Thoracic aorta (tissue), 2 donors: ENCODE measurements at regions not wholly inside any gene's neighbourhood (a gene's known extent, or its start where the extent isn't known, plus 50 kb on each side); places are given as distances from the start of the nearest gene placed in this dataset.

Experiments
- ATAC-seq: fragments of 150-250 bp; one replicate; pipeline ENCODE4 v1.8.0; 2017; ENCODE audit warnings: low read depth; ENCODE audit not compliant: insufficient number of reproducible peaks, low FRiP score
- DNase-seq: peaks from one replicate; pipeline ENCODE4 v3.0.0-alpha.2; 2020; ENCODE audit warnings: low spot score
- H3K27ac ChIP-seq, 2 donors: fragments of 200-600 bp; sonication (generic); 1 replicate in 1 of 2; 2 replicates in 1 of 2; pipeline ENCODE4 v1.5.1; 2016; ENCODE audit warnings: mild to moderate bottlenecking in 2 of 2, moderate library complexity in 2 of 2
- H3K27me3 ChIP-seq: fragments of 200-600 bp; sonication (generic); replicated peaks from 2 replicates; pipeline ENCODE4 v1.6.0; 2016; ENCODE audit warnings: mild to moderate bottlenecking; ENCODE audit not compliant: insufficient read depth
- H3K36me3 ChIP-seq: fragments of 200-600 bp; sonication (generic); one replicate; pipeline ENCODE4 v1.5.1; 2016
- H3K4me1 ChIP-seq, 2 donors: fragments of 200-600 bp; sonication (generic); 1 replicate in 1 of 2; 2 replicates in 1 of 2; pipeline versions ENCODE4 v1.5.1 to v1.6.0; 2016; ENCODE audit warnings: low read depth in 2 of 2, mild to moderate bottlenecking in 1 of 2; ENCODE audit not compliant: control insufficient read depth in 1 of 2
- H3K4me3 ChIP-seq: fragments of 200-600 bp; sonication (generic); 2 replicates; pipeline ENCODE4 v1.5.1; 2016; ENCODE audit warnings: mild to moderate bottlenecking
- H3K9me3 ChIP-seq: fragments of 200-600 bp; sonication (generic); 2 replicates; pipeline ENCODE4 v1.5.1; 2016
- CTCF ChIP-seq: fragments of 200-600 bp; sonication (generic); IDR thresholded peaks from one replicate; pipeline ENCODE4 v1.5.1; 2019; ENCODE audit warnings: antibody characterized with exemption

GRCh38 chr16:59743504-59743903 is 1009.4 kb upstream of the GOT2 start:
- no peak overlapping the region for H3K4me3 ChIP-seq
- TF ChIP-seq CTCF, result no peak
- no peak for DNase-seq

GRCh38 chr16:59740858-59741257 is 1006.7 kb upstream of the GOT2 start:
- no peak for TF ChIP-seq CTCF
- Histone ChIP-seq H3K27me3 (no peaks in the 10 kb centered on the region), H3K27ac (no peak overlapping the region), H3K4me3 (no peak overlapping the region), H3K9me3 (no peaks in the 10 kb centered on the region), H3K36me3 (no peaks in the 10 kb centered on the region), H3K4me1 (no peaks in the 10 kb centered on the region)
- DNase-seq (no peak), ATAC-seq (no peak)

More at GRCh38 chr16:59743504-59743903, 1009.4 kb upstream of the GOT2 start:
- no peak for ATAC-seq
- Histone ChIP-seq H3K36me3 (no peaks in the 10 kb centered on the region), H3K27ac (no peak overlapping the region), H3K27me3 (no peaks in the 10 kb centered on the region), H3K4me1 (no peaks in the 10 kb centered on the region), H3K9me3 (no peaks in the 10 kb centered on the region)

GRCh38 chr16:59737274-59737673 is 1003.2 kb upstream of the GOT2 start:
- H3K4me3 ChIP-seq, result no peak overlapping the region
- no peak for DNase-seq
- no peak for ATAC-seq
- no peaks in the 10 kb centered on the region for H3K4me1 ChIP-seq
- no peak for TF ChIP-seq CTCF
- no peak overlapping the region for H3K27ac ChIP-seq
- H3K9me3 ChIP-seq, result no peaks in the 10 kb centered on the region
- no peaks in the 10 kb centered on the region for H3K36me3 ChIP-seq
- no peaks in the 10 kb centered on the region for H3K27me3 ChIP-seq

- Histone ChIP-seq H3K27ac (no peak overlapping the region), H3K27me3 (no peaks in the 10 kb centered on the region), H3K4me3 (no peak overlapping the region), H3K36me3 (no peaks in the 10 kb centered on the region), H3K4me1 (no peaks in the 10 kb centered on the region), H3K9me3 (no peaks in the 10 kb centered on the region)
- DNase-seq (no peak), ATAC-seq (no peak)
- TF ChIP-seq CTCF, result no peak
These were observed 999.2 kb upstream of the GOT2 start for GRCh38 chr16:59733321-59733720.

- DNase-seq, result no peak
- TF ChIP-seq CTCF, result no peak
- no peak overlapping the region for H3K4me3 ChIP-seq
- H3K27me3 ChIP-seq, result no peaks in the 10 kb centered on the region
- no peak for ATAC-seq
- no peak overlapping the region for H3K27ac ChIP-seq
- H3K4me1 ChIP-seq, result no peaks in the 10 kb centered on the region
- H3K9me3 ChIP-seq, result no peaks in the 10 kb centered on the region
- H3K36me3 ChIP-seq, result no peaks in the 10 kb centered on the region
These were observed 995.5 kb upstream of the GOT2 start for GRCh38 chr16:59729613-59730012.
